ENCODE measurements at regions not wholly inside any gene's neighbourhood (a gene's known extent, or its start where the extent isn't known, plus 50 kb on each side); places are given as distances from the start of the nearest gene placed in this dataset.
"Not testable (repeated sequence)": the region's sequence is repeated elsewhere in the genome, so short reads cannot be mapped to it uniquely, and the experiment has no call there.

DNA sequence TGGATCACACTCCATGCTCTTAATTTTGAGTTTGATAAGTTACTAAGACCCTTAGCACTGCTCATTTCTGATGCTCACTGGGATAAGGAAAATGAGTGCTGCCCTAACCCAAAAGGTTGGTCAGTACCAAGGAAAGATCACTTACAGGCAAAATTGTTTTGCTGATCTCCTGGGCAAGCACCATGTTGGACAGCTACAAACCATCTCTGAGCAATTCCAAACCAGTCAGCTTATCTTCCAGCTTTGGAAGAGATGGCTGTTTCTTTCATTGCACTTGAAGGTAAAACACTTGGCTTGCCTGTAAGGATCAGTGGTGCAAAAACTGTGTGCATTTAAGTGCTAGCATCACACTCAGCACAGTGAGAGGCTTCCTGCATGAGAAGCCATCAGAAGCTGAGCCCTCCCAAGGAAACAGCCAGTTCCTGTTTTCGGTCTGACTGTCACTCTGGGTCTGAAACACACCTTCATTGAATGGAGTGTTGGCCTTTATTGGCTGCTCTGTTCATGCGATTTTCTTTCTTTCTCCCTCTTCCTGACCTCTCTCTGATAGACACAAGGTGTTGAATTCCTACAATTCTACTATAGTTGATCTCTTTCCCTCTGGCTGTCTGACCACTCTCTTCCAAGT, 126.4 kb upstream of the GHITM start:
- Histone ChIP-seq H3K27me3 (no peaks in the 10 kb centered on the region), H3K4me1 (no peaks in the 10 kb centered on the region), H3K9me3 (no peaks in the 10 kb centered on the region), H3K4me3 (no peak overlapping the region), H3K27ac (no peak overlapping the region), H3K36me3 (no peaks in the 10 kb centered on the region)
- intact Hi-C loops (cut with DNase I; ENCODE audit: low total_unique reads) = no loop called here
- DNase-seq = no peak
- TF ChIP-seq, protein P1, sequence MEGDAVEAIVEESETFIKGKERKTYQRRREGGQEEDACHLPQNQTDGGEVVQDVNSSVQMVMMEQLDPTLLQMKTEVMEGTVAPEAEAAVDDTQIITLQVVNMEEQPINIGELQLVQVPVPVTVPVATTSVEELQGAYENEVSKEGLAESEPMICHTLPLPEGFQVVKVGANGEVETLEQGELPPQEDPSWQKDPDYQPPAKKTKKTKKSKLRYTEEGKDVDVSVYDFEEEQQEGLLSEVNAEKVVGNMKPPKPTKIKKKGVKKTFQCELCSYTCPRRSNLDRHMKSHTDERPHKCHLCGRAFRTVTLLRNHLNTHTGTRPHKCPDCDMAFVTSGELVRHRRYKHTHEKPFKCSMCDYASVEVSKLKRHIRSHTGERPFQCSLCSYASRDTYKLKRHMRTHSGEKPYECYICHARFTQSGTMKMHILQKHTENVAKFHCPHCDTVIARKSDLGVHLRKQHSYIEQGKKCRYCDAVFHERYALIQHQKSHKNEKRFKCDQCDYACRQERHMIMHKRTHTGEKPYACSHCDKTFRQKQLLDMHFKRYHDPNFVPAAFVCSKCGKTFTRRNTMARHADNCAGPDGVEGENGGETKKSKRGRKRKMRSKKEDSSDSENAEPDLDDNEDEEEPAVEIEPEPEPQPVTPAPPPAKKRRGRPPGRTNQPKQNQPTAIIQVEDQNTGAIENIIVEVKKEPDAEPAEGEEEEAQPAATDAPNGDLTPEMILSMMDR (IDR thresholded peaks at IDR 0.05) = no peak
- no peak for TF ChIP-seq POLR2A (IDR thresholded peaks at IDR 0.05)

DNA sequence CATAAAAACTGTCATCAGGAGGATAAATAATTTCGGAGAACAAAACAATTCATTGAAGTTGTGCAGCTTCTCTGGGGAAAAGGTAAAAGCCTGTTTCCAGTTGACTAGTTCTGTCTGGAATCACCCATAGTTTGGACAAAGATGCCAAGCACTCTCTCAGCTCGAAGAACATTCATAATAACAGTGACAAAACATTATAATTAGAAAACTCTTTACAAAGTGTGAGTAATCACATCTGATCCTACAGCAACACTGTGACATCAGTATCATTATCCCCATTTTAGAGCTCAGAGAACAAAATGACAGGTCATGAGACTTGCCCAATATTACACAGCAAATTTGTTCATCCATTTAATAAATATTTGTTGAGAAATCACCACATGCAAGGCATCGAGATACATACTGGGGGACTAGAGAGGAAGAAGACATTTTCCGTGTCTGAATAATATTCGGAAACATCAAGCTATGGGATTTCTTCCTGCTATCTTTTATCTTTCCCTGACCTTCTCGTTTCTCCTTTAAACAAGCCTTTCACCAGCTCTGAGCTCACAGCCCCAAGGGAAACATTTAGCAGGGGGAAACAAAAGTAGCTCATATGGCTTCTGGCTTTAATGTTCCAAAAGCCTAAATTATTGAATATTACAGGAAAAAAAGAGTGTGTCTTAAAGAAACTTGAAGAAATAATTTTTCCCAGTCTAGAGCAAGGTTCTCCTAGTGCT, 123.3 kb upstream of the GHITM start:
- H3K4me3 ChIP-seq = no peak overlapping the region
- H3K36me3 ChIP-seq = no peaks in the 10 kb centered on the region
- TF ChIP-seq, protein P1 (IDR thresholded peaks at IDR 0.05) = no peak
- TF ChIP-seq POLR2A (IDR thresholded peaks at IDR 0.05) = no peak
- intact Hi-C loops (cut with DNase I; ENCODE audit: low total_unique reads) = no loop called here
- H3K27ac ChIP-seq = no peak overlapping the region
- H3K4me1 ChIP-seq = no peaks in the 10 kb centered on the region
- no peaks in the 10 kb centered on the region for H3K27me3 ChIP-seq
- no peak for DNase-seq
- no peaks in the 10 kb centered on the region for H3K9me3 ChIP-seq

DNA sequence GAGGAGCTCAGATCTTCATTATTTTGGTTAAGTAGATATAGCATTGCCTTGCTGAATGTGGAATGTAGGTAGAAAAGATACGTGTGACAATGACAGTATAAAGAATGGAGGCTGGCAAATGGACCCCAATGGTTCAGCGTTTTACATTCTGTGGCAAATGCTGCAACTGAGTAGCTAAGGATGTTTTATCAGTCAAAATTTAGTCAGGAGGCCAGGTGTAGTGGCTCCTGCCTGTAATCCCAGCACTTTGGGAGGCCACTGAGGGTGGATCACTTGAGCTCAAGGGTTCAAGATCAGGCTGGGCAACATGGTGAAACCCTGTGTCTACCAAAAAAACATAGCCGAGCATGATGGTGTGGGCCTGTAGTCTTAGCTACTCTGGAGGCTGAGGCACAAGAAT, 120.5 kb upstream of the GHITM start:
- no peak for DNase-seq
- Histone ChIP-seq H3K27me3 (no peaks in the 10 kb centered on the region), H3K4me1 (no peaks in the 10 kb centered on the region), H3K27ac (no peak overlapping the region), H3K9me3 (no peaks in the 10 kb centered on the region), H3K36me3 (no peaks in the 10 kb centered on the region), H3K4me3 (no peak overlapping the region)
- intact Hi-C loops (cut with DNase I; ENCODE audit: low total_unique reads) = no loop called here
- TF ChIP-seq POLR2A (IDR thresholded peaks at IDR 0.05) = no peak
- TF ChIP-seq, protein P1 (IDR thresholded peaks at IDR 0.05) = no peak

DNA sequence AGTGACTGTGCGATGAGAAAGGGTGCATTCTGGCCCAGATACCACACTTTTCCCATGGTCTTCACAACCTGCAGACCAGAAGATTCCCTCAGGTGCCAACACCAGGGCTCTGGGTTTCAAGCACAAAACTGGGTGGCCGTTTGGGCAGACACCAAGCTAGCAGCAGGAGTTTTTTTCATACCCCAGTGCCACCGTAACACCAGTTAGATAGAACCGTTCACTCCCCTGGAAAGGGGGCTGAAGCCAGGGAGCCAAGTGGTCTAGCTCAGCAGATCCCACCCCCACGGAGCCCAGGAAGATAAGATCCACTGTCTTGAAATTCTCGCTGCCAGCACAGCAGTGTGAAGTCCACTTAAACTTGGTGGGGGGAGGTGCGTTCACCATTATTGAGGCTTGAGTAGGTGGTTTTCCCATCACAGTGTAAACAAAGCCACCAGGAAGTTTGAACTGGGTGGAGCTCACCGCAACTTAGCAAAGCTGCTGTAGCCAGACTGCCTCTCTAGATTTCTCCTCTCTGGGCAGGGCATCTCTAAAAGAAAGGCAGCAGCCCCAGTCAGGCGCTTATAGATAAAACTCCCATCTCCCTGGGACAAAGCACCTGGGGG, 119.4 kb upstream of the GHITM start:
- H3K36me3 ChIP-seq; intact Hi-C loops (cut with DNase I; ENCODE audit: low total_unique reads); H3K4me3 ChIP-seq; H3K9me3 ChIP-seq; H3K27me3 ChIP-seq; H3K4me1 ChIP-seq; DNase-seq; H3K27ac ChIP-seq: not testable (repeated sequence)

DNA sequence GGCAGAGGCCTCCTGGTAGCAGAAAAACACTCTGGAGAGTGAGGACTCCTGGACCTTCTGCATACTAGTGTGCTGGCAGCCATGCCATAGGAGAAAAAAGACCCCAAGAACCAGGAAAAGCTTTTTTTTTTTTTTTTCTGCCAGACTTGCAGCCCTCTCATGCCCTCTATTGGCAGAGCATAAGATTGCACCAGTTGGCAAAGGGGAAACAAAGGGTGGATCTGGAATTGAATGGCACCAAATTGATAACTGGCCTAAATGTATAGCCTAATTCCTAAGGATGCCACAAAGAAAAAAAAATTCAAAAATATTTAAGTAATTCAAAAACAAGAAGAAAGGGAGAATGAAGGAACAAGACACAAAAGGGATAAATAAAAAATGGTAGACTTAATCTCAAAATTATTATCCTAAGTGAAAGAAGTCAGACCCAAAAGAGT, 112.5 kb upstream of the GHITM start:
- Histone ChIP-seq H3K27me3 (no peaks in the 10 kb centered on the region), H3K4me3 (no peak overlapping the region), H3K27ac (no peak overlapping the region), H3K9me3 (no peaks in the 10 kb centered on the region), H3K4me1 (no peaks in the 10 kb centered on the region), H3K36me3 (no peaks in the 10 kb centered on the region)
- DNase-seq = no peak
- no peak for TF ChIP-seq POLR2A (IDR thresholded peaks at IDR 0.05)
- TF ChIP-seq, protein P1 (IDR thresholded peaks at IDR 0.05) = no peak
- intact Hi-C loops (cut with DNase I; ENCODE audit: low total_unique reads) = no loop called here

Measured in uterus (tissue), 3 donors.